ENCODE measurements at regions not wholly inside any gene's neighbourhood (a gene's known extent, or its start where the extent isn't known, plus 50 kb on each side); places are given as distances from the start of the nearest gene placed in this dataset.

DNA sequence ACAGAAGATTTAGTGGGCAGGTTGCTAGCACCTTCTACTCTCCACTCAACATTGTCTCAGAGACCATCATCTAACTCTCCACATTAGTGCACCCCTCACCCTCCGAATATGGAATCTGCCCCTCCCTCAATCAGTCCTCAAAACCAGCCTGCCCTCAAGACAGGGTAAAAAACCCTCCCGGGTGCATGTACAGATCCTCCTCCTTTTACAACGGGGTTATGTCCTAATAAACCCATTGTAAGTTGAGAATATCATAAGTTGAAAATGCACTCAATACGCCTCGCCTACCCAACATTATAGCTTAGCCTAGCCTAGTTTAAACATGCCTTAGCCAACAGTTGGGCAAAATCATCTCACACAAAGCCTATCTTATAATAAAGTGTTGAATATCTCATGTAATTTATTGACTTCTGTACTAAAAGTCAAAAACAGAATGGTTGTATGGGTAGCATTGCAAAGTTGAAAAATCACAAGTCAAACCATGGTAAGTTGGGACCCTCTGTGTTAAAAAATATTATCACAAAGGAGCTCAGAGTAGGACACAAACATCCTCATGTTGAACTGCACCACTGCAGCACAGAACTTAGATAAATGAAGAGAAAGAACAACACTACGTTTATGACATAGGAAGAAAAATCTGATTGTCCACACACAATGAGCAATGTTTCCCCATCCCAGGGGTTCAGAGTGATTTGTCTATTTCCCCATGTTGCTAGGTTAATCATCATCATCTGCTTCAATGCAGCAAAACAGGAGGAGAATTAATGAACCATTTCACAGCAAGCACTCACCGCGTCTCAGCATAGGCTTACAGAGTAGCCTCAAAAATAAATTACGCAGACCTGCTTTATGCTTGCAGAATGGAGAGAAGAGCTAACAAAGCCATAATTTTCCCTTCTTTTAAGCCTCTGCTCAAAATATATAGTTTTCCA, 184.1 kb upstream of the ARL4C start:
- in situ Hi-C loops (cut with MboI; ENCODE audit: low sequenced_read_pairs): no loop called here

GRCh38 chr2:234679741-234680687, 183.1 kb upstream of the ARL4C start:
- in situ Hi-C loops (cut with MboI; ENCODE audit: low sequenced_read_pairs): no loop called here

GRCh38 chr2:234679301-234679740, 182.4 kb upstream of the ARL4C start:
- in situ Hi-C loops (cut with MboI; ENCODE audit: low sequenced_read_pairs): no loop called here

GRCh38 chr2:234678711-234679110, 181.8 kb upstream of the ARL4C start:
- in situ Hi-C loops (cut with MboI; ENCODE audit: low sequenced_read_pairs): no loop called here

- in situ Hi-C loops (cut with MboI; ENCODE audit: low sequenced_read_pairs): no loop called here
Measured at GRCh38 chr2:234677758-234678538, 181.1 kb upstream of the ARL4C start.

DNA sequence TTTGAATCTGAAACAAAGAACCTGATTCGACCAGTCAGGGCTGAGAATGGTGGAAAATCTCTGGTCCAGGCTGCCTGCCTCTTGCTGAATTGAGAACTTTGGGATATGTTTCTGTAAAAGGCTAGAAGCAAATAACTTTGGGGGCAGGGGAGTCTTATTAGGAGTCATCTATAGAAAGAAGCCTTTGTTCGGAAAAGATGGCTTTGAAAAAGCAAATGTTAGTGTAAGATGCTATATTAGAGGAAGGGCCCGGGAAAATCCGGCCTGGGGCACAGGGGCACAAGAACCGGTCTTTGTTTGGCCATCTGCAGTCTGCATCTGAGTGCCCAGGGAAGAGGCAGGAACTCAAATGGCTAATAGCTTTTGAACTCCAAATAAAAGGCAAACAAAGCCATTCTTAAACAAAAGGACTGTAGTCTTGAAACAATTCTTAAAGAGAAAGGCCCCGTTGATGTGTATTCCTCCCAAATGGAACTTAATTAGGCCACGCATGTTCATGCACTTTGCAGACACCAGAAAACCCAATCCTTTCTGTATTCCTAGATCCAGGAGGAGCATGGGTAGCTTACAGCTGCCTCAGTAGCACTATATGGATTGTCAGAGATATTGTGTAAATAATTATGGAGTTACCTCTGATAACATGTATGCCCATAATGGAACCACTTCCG, 180.0 kb upstream of the ARL4C start:
- in situ Hi-C loops (cut with MboI; ENCODE audit: low sequenced_read_pairs): no loop called here

GRCh38 chr2:234676109-234676782, 179.4 kb upstream of the ARL4C start:
- in situ Hi-C loops (cut with MboI; ENCODE audit: low sequenced_read_pairs): no loop called here

DNA sequence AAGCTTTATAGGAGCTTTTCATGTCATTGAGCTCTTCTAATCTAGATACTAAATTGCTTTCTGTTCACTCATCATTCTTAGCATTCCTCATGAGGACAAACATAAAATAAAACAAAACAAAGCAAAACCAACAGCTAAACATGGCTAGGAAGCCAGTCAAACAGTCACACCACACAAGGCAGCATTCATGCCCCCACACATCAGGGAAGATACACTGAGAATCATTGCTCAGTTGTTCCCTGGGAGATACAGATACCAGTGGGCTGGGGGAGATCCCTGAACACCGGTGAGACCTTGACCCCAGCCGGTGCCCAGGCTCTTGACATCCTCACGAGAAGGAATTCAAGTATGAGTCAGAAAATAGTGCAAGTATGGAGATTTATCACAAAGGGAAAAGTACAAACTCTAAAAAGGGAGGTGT, 177.9 kb upstream of the ARL4C start:
- in situ Hi-C loops (cut with MboI; ENCODE audit: low sequenced_read_pairs): no loop called here

DNA sequence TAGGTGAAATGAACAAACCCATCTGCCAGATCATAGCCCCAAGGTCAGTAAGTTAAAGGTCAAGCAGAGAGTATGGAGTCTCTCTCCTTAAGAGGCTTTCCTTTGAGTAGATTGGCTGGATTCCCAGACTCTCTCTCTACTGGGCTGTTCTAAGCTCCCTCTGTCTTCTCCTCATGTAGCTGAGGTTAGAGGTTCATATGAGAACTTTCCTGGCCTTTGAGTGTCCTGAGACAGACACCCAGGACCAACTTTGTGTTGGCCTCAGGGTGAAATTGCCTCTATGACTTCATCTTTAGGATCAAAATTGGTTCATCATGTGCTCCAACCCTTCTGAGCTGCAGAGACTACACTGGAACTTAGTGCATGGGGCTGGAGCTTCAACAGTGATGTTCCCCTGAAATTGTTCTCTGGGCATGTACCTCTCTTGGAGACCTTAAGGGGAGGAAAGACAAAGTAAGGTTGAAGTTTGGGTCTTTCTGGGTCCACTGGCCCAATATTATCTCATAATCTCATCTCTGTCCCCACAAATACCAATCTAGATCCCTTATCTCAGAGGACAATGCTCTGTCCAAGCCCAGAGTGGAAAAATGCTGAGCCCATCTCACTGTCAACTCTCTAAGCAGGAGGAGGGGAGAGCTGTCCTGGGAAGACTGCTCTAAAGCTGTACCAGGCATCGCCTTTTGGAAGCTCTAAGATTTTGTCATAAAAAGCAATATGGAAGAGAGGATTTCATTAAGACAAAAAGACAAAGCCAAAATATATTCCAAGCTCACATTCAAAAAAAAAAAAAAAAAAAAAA, 177.3 kb upstream of the ARL4C start:
- in situ Hi-C loops (cut with MboI; ENCODE audit: low sequenced_read_pairs): no loop called here

GRCh38 chr2:234673501-234673900, 176.6 kb upstream of the ARL4C start:
- in situ Hi-C loops (cut with MboI; ENCODE audit: low sequenced_read_pairs): no loop called here

DNA sequence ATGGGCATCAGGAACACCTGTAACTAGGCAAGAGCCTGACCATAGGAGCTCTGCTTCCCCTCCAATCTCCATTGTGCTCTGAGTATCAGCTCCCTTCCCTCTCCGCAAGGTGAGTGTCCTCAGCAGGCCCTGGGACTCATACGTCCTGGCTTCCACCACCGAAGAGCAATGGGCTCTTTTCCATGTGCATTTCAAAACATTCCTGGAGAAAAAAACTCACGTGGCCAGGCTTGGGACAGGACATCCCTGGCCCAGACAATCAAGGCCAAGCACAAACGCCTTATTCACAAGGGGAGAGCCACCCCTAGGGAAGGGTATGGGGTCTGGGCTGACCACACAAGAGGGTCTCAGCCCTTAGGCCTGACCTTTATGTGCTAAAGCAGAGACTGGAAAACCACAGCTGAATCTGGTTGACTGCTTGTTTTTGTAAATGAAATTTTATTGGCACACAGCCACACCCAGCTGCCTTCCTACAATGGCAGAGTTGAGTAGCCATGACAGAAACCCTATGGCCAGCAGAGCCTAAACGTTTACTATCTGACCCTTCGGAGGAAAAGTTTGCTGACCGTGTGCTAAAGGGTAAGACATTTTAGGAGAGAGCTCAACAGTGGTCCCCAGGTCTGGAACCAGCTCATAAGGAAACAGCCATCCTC, 175.7 kb upstream of the ARL4C start:
- in situ Hi-C loops (cut with MboI; ENCODE audit: low sequenced_read_pairs): no loop called here

DNA sequence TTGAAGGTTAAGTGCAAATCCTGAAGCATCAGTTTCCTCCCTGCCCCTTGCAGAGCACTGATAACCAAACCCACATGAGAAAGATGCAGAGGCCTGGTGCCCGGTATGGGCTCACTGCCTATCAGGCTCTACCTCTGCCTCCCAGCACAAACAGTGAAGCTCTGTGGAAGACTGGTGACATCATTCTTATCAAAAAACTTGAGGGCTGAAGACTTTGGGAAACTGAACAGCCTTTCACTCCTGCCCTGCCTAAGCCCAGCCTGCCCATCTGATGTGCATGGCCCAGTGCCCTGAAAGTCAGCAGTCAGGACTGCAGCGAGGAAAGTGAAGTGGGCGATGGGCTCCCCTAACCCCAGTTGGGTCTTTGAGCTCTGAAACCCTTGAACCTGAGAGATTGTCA, 174.8 kb upstream of the ARL4C start:
- in situ Hi-C loops (cut with MboI; ENCODE audit: low sequenced_read_pairs): no loop called here

- in situ Hi-C loops (cut with MboI; ENCODE audit: low sequenced_read_pairs): no loop called here
Measured at GRCh38 chr2:234671231-234671630, 174.3 kb upstream of the ARL4C start.

- in situ Hi-C loops (cut with MboI; ENCODE audit: low sequenced_read_pairs): no loop called here
Measured at GRCh38 chr2:234670806-234671205, 173.9 kb upstream of the ARL4C start.

DNA sequence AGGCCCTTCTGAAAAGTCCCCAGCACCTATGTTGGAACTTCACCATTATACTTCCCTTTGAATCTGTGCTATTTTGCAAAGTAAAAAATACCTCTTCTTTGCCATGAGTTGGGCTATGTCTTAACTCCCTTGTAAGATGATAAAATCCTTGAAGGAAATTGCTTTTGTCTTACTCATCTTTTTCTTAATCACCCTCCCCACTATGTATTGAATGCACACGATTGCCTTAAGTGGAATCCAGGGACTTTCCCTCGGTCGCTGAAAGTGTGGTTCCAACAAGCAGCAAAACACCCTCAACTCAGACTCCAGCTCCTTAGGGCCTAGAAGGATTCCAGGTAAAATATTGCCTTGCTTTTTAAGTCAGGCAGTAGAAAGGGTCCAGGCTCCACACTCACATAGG, 173.2 kb upstream of the ARL4C start:
- in situ Hi-C loops (cut with MboI; ENCODE audit: low sequenced_read_pairs): no loop called here

DNA sequence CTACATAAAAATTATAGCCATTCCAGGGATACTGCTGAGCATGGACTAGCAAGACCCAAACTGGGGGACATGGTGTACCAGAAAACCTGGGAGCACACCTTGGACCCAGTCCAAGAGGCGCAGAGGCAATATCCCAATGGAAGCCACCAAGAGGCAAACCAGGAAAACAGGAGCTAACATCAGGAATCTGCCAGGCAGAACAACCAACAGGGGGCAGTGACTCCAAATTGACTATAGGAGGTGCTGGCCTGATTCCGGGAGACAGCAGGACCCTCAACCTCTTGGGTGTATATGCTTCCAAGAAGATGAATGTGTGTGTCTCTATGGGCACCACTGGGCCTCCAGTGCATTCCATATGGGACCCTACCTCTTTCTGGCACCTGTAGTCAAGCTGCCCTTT, 172.7 kb upstream of the ARL4C start:
- in situ Hi-C loops (cut with MboI; ENCODE audit: low sequenced_read_pairs): no loop called here

DNA sequence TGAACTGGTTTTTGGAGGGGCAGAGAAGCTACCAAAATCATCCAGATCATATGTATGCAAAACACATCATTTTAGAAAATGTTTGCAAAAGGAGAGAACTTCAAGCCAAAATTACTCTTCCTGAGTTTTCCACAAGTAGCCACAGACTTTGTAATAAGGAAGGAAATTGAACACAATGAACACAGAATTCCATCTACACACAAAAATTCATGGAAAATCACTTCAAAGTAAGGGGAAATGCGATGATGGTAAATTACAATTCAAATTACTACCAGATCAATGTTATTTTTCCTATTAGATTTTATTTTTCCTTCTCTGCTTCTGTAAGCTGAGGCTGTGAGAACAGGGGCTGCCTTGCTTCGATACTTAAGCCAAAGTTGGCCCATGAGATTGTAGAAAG, 172.1 kb upstream of the ARL4C start:
- in situ Hi-C loops (cut with MboI; ENCODE audit: low sequenced_read_pairs): no loop called here

- in situ Hi-C loops (cut with MboI; ENCODE audit: low sequenced_read_pairs): no loop called here
Measured at GRCh38 chr2:234666911-234667310, 170.0 kb upstream of the ARL4C start.

All from HL-60/S4 treated with retinoic acid at 250 ng/mL for 4 days and 3 days (cell line).